HG03045 (cell line): ENCODE measurements at regions not wholly inside any gene's neighbourhood (a gene's known extent, or its start where the extent isn't known, plus 50 kb on each side); places are given as distances from the start of the nearest gene placed in this dataset.

Source experiments
- ATAC-seq: cut with Tn5 transposase; IDR thresholded peaks from one replicate; pipeline ENCODE4 v1.9.1; 2021; ENCODE audit warnings: mild to moderate bottlenecking, moderate library complexity; ENCODE audit not compliant: unreplicated experiment

DNA sequence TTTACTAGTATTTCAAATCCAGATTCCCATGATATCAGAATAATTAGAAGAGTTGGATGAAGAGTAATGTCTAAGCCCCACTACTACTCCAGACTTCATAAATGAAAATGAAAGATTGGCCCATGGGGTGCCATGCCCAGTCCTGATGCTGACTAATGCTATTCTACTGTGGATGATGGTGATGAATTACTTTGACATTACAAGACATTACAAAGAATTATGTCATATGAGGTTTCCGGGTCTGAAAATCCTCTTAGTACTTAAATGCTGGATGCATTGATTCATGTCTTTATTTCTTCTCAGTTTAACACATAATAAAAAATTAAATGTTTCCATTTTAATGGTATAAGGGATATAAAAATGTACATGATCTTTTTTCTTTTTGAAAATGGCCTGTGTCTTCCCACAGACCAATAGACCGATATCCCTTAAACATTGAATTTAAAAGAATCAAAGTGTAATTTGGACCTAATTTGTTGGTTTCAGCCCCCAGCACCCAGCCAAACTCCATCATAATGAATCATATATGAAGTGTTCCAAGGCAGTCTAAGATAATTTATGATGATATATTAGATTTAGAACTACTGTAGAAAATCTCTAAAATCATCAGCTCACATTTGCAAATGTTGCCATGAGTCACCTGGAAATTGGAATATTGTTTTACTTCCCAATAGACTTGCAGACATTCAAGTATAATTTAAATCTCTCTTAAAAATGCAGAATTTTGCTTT is 223.6 kb upstream of the SGCD start:
- ATAC-seq: no peak

DNA sequence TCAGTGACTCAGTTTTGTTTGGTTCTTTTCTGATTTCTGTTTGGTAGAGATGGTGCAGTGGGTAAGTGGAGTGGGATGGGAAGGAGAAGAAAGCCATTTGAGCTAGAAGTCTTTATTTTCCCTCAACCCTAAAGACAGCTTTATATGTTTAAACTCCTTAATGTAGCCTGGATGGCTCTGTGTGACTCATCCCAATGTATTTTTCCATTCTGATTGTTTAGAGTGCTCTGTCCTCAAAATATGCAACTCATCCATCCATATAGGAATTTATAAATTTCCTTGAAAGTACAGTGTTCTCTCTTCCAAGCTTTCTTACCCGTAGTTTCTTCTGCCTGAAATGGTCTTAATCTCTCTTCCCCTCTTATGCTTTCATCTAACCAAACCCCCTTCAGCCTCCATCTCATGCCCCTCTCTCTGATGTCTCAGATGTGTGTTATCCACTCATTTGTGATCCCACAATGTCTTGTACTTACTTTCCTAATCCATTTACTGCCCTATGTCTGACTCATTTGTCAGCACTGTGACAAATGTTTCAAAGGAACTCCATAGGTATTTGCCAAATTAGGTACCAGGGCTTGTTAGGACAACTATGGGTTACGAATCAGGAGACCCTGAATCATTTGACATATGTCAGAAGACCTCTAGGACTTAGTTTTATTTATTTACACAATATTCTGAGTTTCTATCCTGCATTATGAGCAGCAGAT is 217.5 kb upstream of the SGCD start:
- ATAC-seq: no peak

DNA sequence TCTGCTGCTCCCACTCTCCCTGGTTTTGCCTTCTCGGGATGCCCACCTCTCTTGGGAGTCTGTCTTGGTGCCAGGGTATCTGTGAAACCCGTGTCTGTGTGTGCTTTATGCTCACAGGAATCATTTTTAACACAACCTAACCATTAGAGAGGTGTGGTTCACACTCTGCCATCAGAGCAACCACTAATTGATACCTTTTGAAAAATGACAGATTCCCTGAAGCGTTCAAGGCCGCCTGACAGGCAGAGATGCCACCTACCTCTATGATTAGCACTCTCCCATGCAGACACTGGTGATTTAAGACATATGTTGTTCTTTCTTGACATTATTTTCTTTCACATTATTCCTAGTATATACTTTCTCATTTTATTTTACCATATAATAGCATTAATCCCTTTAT is 207.3 kb upstream of the SGCD start:
- no peak for ATAC-seq

DNA sequence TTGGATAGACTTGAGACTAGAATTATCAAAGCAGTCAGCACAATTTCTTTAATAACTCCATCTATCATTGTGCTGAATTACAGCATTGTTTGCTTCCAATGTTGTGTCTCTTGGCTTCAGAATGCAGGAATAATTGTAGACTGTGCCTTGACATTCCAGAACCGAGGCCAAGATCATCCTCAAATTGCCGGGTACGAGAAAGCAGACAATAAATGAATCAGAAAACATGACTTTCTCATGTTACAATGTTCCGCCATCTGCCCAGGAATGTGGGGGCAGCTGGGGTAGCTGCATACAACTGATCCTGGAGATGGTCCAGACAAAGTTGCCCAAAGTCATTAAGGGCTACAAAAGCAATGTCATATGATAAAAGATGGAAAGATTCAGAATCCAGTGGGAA is 206.2 kb upstream of the SGCD start:
- no peak for ATAC-seq

DNA sequence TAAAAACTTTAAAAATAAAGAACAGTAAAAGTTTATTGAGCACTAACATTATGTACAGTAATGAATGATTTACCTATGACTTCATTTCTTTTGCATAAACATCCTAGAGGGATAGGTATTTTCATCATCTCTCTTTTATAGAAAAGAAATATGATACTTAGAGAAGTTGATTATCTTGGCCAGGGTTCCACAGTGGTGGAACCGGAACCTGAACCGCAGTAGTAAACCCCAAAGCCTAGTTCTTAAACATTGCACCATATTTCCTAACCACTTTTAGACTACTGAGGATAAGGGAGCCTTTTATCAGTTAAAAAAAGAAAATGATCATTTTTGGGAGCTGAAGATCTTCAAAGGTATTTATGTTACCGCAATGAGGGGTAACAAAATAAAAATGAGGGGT is 205.7 kb upstream of the SGCD start:
- no peak for ATAC-seq

DNA sequence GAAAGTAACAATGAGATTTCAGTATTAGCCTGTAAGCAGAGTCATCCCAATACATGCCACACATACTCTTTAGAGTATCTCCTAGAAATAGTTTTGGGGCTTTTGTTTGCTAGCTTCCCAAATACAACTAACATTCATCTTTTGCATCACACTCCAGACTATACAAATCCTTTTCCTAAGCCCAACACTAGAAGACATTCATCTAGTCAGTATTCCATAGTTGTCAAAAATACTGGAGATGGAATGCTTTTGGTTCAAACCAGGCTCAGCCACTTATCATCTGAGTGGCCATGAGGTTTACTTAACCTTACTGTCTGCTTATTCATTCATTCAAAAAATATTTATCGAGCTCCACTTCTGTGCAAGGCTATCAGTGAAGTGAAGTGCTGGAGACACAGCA is 205.1 kb upstream of the SGCD start:
- ATAC-seq: no peak

DNA sequence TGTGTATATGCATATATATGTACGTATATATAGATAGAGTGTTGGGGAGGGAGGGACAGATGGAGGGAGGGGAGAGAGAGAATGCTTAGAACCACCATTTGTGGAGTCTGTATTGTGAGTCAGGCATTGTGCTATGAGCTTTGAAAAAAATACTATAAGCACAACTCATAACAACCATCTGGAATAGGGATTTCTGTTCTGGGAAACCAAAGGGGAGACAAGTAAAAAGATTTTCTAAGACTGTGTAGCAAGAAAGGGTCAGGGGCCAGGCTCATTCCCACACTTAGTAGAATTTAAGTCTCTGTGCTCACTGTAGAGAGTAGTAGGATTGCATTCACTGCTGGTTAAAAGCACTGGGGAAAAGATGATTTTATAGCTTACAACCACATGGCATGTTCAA is 202.3 kb upstream of the SGCD start:
- ATAC-seq: no peak

DNA sequence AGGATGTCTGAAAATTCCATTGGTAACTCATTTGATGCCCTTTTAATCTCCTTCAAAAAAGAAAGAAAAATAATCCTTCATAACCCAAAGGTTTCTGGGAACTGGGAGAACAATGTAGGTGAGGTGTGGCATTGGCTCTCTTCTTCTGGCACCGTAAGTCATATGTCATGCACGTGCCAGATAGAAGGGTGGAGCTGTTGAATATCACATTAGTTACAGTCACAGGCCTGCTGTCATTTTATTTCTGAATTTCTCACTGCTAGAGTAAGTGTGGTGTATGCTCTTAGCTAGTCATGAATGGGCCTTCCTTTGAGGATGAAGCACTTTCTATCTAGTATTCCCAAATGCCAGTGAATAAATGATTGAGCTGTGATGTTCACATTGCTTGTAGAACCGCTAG is 201.8 kb upstream of the SGCD start:
- ATAC-seq: no peak

DNA sequence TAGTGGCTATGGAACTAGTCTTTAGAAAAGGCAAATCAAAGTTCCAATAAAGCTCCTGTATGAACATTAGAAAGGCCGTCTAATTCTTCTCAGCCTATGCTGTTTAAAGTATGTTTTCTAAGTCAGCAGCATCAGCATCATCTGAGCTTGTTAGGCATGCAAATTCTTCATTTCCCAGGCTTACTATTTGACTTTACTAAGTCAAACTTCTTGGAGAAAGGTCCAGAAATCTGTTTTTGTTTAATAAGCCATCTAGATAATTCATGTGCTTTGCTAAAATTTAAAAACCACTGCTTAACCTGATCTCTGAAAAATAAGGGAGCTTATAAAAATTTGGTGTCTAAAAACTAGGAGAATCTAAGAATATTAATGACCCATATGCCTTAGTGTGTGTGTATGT is 200.2 kb upstream of the SGCD start:
- no peak for ATAC-seq

DNA sequence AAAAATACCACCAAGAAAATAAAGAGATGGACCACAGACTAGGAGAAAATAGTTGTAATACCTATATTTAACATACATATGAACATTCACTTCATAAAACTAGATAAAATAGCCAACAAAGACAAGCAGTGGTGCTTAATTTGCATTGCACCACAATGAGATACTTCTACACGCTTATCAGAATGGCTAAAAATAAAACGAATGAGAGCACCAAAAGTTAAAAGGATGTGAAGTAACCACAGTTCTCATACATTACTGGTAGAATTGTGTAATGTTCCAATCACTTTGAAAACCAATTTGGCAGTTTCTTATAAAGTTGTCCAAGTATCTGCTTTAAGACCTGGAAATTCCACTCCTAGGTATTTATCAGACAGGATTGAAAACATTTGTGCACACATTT is 198.9 kb upstream of the SGCD start:
- ATAC-seq: no peak

DNA sequence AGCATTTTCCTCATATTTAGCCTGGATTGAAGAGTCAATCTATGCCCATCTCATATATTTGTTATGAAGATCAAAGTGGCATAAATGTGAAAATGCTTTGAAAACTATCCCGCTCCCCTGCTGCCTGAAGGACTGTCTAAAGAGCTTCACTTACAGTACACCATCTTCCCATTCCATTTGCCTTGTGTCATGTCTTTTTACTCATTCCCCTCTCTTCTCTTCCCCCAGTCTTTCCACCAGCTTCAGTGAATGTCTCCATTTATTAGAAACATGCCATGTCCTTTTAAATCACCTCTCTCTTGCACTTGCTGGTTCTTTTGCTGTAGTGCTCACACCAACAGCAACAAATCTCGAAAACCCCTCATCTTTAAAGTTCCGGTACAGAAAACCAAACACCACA is 192.7 kb upstream of the SGCD start:
- no peak for ATAC-seq

DNA sequence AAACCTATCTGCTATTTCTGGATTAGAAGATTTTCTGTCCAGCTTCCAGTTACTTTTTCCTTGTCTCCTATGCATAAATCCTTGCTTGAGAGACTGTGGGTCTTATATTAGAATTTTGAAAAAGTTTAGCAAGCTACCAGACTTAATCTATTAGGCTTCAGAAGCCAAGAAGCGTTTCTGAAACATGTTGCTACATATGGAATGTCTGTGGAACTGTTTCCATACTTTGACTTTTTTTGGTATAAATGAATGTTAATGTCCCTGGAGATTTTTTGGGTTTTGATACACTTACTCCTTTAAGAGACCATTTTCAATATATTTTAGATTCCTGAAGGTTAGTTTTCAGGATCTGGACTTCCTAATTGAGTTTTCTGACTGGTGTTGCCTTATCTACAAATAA is 191.4 kb upstream of the SGCD start:
- no peak for ATAC-seq

DNA sequence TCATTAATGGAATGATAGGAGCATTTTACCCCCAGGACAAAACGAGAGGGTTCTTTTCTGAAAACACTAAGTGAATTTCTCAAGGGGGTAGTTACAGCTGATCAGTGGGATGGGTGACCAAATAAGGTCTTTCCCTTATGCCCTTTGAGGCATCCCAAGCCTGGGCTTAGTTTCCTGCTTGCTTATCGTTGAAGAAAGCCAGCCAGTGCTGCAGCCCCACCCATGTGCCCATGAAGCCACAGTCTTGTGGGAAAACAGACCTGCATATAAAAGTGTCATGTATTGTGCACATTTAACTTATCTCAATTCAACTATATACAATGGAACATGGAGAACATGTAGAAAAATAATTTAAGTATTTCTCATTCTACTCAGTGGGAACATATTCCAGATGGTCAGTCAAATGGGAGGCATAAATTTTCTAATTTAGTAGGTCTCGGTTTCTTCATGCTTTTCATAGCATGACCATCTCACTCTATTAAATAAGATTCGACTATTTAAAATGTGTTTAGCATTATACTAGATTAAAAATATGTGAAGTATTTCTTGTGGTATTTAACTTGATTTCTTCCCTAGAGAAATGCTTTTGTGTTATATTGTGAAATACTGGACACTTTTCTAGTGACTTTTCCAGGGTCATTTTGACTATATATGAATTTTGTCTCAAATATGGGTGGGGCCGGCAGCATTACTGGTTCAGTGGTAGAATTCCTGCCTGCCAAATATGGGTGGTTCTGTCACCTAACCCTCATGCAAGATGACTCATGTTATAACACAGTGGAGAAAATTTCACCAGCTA is 189.7 kb upstream of the SGCD start:
- no peak for ATAC-seq

DNA sequence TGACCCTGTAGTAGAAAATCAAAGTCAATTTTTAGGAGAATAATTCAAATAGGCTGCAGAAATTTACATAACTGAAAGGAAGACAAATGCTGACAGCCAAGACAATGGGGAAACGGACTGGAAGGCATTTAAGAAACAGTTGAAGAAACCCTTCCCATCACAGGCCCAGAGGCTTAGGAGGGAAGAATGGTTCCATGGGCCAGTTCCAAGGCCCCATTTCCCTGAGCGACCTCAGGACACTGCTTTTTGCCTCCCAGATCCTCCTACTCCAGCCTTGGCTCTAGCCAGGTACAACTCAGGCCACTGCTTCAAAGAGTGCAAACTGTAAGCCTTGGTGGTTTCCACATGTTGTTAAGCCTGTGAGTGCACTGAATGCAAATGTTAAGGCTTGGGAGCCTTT is 184.1 kb upstream of the SGCD start:
- ATAC-seq: no peak

DNA sequence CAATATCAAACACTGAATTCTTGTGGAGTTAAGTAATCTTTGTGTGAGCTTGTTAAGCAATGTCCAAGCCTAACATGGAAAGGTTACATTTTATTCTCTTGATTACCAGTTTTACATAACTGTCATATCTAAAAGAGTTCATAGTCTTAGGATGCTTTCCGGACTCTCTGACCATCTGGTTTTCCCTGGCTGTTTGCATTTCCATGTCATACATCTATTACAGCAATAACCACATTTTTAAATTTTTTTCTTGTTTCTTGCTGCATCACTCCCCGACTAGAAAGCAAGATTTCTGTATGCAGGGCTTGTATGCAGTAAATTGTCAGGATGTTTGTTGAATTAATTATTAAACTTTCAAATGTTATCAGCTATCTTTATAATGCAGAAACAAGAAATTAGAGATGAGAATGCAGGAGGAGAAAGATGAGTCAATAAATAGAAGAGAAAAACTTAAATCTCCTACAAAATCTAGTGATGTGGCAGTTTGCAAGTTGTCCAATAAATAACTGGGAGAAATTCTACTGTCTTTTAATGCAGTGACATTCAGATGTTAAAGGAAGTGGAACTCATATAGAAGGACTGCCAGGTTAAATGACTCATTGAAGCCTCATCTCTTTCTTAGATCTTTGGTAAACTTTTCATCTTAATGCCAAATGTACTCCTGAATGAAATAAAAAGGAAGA is 179.6 kb upstream of the SGCD start:
- no peak for ATAC-seq

DNA sequence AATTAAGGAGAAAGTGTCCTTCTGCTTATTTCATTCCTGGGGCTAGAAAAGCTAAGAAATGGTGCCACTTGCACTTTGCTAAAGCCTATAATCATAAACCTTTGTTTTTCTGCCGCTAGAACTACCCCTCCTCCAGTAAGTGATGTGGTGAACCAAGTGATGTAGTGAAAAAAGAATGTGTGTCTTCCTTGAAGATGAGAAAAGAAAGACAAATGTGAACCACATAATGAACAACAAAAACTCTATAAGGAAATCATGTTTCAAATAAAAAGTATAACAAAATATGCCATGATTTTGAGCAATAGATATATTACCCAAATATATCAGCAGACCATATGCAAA is 179.0 kb upstream of the SGCD start:
- no peak for ATAC-seq

DNA sequence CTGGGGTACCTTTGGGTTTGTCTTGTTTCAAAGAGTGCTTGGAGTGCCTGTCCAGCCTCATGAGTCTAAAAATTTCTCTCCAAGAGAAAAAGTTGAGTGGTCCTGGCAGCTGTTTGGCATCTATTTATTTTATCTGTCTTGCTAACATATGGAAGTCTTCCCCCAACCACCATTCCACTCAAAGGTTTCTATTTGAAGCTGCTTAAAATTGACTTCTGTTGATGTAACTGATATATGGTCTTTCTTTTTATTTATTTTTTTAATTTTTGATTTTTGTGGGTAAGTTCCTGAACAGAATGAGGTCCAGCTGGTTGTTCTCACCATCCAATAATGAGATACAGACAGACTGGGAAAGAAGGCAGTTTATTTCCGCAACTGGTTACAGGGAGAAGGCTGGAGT is 178.7 kb upstream of the SGCD start:
- no peak for ATAC-seq

DNA sequence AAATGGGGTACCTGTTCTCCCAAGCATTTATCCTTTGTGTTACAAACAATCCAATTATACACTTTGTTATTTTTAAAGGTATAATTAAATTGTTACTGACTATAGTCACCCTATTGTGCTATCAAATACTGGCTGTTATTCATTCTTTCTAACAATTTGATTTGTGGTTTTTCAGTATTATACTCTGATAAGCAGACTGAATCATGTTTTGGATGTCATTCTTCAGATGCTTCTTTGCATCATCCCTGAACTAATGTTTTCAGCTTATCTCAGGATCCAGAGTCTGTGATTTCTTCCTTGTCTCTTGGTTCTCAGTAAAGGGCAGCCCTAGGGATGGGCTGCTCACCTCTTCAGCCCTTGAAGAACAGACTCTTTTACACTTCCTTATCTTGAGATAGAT is 177.8 kb upstream of the SGCD start:
- ATAC-seq: no peak

DNA sequence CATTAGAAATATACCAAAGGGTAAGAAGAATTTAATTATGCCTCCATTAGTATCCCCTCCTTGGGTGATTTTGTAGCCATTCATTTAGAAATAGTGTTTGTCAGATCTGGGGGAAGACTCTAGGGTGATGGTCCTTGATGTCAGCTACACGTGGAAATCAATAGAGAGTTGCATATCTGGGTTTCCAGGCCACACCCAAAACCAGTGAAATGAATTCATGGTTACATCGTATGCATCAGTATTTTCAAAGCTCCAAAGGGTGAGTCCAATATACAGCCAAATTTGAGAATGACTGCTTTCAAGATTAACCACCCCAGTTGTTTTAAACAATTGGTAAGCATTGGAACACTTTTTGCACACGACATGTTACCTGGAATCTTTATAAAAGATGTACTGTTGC is 173.4 kb upstream of the SGCD start:
- ATAC-seq: no peak

DNA sequence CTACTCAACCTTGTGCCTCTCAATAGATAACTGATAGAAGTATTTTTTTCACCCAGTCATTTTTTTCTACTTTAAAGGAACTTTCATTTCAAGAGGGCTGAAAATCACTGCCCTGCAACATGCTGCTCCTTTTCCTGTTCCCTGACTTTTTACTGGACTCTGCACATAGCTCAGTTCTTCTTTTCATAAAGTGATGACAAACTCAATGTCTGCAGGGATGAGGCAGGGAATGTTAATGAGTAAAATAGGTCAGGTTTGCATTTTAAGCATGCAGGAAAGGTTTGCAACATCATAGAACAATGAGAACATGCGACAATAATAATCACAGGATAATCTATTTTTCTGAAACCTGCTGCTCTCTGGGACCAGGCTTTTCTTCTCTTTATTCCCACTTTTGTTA is 172.2 kb upstream of the SGCD start:
- no peak for ATAC-seq

DNA sequence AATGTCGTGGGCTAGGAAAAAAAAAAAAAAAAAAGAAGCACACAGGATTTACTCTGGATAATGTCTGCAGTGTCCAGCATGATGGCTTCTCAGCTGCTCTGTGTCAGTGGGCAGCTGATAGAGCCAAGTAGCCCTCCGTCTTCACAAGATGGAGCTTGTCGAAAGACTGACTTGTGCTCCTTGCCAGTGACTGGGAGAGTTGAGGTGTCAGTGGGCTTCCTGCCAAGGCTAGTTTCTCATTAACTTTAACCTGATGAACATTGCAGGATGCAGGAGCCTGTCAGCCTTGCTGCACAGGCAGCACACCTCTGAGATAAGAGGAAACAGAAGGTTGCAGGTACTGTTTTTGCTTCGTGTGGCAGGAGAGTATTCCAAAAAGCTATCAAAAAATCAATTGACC is 171.4 kb upstream of the SGCD start:
- no peak for ATAC-seq

DNA sequence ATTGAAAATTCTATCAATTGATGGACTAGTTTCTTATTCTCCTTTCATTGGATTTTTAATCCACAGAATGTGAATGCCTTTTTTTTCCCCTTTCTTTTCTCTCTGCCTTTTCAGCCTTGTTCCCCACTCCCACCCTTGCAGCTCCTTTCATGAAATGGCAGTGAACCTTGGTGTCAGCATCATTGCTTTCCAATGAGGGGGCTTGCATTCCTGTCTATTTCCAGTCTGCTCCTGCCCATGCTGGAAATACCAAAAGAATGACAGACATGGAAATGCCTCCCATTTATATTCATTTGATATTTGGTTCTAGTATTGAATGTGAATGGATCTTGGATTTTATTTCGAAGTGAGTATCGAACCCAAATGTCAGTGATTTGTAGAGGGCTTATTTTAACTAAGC is 162.7 kb upstream of the SGCD start:
- no peak for ATAC-seq
